HEK293 (cell line): ENCODE measurements at regions not wholly inside any gene's neighbourhood (a gene's known extent, or its start where the extent isn't known, plus 50 kb on each side); places are given as distances from the start of the nearest gene placed in this dataset.

Experiments
- BCL11A ChIP-seq: fragments of 450-650 bp; formaldehyde crosslinking; IDR thresholded peaks from 2 replicates; pipeline ENCODE4 v1.5.1; 2016; ENCODE audit warnings: low read depth, missing biosample characterization, missing genetic modification characterization
- KLF16 ChIP-seq: fragments of 450-650 bp; formaldehyde crosslinking; IDR thresholded peaks from 2 replicates; pipeline ENCODE4 v1.5.1; 2017; ENCODE audit warnings: missing biosample characterization, missing genetic modification characterization
- RBAK ChIP-seq: fragments of 450-650 bp; formaldehyde crosslinking; IDR thresholded peaks from 2 replicates; pipeline ENCODE4 v1.5.1; 2016; ENCODE audit warnings: missing biosample characterization, missing genetic modification characterization
- REPIN1 ChIP-seq: fragments of 450-650 bp; formaldehyde crosslinking; IDR thresholded peaks from 2 replicates; pipeline ENCODE4 v1.5.1; 2017; ENCODE audit warnings: missing biosample characterization, missing genetic modification characterization, low read depth
- SETDB1 ChIP-seq: IDR thresholded peaks from one replicate; pipeline ENCODE4 v1.6.1; 2017; ENCODE audit warnings: mild to moderate bottlenecking, low read length, moderate library complexity, mixed read lengths; ENCODE audit not compliant: insufficient read length
- YY1 ChIP-seq: fragments of 450-650 bp; formaldehyde crosslinking; IDR thresholded peaks from 2 replicates; pipeline ENCODE4 v1.5.1; 2018; ENCODE audit warnings: missing biosample characterization, missing genetic modification characterization
- ZBTB1 ChIP-seq: fragments of 450-650 bp; formaldehyde crosslinking; IDR thresholded peaks from 2 replicates; pipeline ENCODE4 v1.5.1; 2016; ENCODE audit warnings: missing biosample characterization, missing genetic modification characterization
- ZNF24 ChIP-seq: fragments of 450-650 bp; formaldehyde crosslinking; IDR thresholded peaks from 2 replicates; pipeline ENCODE4 v1.5.1; 2016; ENCODE audit warnings: missing biosample characterization, missing genetic modification characterization
- ZNF394 ChIP-seq: fragments of 450-650 bp; formaldehyde crosslinking; IDR thresholded peaks from 2 replicates; pipeline ENCODE4 v1.5.1; 2016; ENCODE audit warnings: missing biosample characterization, missing genetic modification characterization, mild to moderate bottlenecking, moderate library complexity, borderline replicate concordance
- ZNF621 ChIP-seq: fragments of 450-650 bp; formaldehyde crosslinking; IDR thresholded peaks from 2 replicates; pipeline ENCODE4 v1.5.1; 2017; ENCODE audit warnings: missing biosample characterization, missing genetic modification characterization
- ZNF843 ChIP-seq: fragments of 450-650 bp; formaldehyde crosslinking; IDR thresholded peaks from 2 replicates; pipeline ENCODE4 v1.5.1; 2016; ENCODE audit warnings: missing biosample characterization, missing genetic modification characterization
- TF ChIP-seq, protein P1 (sequence below): fragments of 450-650 bp; formaldehyde crosslinking; IDR thresholded peaks from 2 replicates; pipeline ENCODE4 v1.5.1; 2016; ENCODE audit warnings: missing biosample characterization, missing genetic modification characterization
- TF ChIP-seq, protein P2 (sequence below): fragments of 450-650 bp; formaldehyde crosslinking; IDR thresholded peaks from 2 replicates; pipeline ENCODE4 v1.5.1; 2016; ENCODE audit warnings: missing biosample characterization, missing genetic modification characterization
- TF ChIP-seq, protein P3 (sequence below): fragments of 450-650 bp; formaldehyde crosslinking; IDR thresholded peaks from 2 replicates; pipeline ENCODE4 v1.5.1; 2016; ENCODE audit warnings: missing biosample characterization, missing genetic modification characterization, borderline replicate concordance

DNA sequence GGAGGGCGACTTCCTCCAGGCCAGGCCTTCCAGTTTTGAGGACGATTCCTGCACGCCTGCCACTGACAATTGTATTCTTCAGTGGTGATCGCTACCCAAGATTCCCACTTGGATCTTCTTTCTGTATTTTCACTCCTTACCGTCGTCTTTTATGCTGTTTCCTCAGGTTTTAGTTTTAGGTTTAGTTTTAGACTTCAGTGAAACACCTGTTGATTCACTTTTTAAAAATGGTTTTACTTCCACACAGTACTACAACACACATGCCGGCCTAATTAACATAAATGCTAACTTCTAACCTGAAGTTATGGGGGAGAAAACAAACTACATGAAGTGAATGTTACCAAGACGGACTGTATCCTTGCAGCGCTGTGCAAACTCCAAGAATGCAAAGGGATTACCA is 530.6 kb upstream of the MGMT start:
- no peak for TF ChIP-seq SETDB1
- TF ChIP-seq, protein P1, sequence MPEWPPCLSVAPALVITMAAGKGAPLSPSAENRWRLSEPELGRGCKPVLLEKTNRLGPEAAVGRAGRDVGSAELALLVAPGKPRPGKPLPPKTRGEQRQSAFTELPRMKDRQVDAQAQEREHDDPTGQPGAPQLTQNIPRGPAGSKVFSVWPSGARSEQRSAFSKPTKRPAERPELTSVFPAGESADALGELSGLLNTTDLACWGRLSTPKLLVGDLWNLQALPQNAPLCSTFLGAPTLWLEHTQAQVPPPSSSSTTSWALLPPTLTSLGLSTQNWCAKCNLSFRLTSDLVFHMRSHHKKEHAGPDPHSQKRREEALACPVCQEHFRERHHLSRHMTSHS (tag by site-specific recombination), result no peak
- TF ChIP-seq, protein P2, sequence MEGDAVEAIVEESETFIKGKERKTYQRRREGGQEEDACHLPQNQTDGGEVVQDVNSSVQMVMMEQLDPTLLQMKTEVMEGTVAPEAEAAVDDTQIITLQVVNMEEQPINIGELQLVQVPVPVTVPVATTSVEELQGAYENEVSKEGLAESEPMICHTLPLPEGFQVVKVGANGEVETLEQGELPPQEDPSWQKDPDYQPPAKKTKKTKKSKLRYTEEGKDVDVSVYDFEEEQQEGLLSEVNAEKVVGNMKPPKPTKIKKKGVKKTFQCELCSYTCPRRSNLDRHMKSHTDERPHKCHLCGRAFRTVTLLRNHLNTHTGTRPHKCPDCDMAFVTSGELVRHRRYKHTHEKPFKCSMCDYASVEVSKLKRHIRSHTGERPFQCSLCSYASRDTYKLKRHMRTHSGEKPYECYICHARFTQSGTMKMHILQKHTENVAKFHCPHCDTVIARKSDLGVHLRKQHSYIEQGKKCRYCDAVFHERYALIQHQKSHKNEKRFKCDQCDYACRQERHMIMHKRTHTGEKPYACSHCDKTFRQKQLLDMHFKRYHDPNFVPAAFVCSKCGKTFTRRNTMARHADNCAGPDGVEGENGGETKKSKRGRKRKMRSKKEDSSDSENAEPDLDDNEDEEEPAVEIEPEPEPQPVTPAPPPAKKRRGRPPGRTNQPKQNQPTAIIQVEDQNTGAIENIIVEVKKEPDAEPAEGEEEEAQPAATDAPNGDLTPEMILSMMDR (tag by site-specific recombination), result no peak
- TF ChIP-seq ZNF24 (tag by site-specific recombination), result no peak
- TF ChIP-seq BCL11A (tag by site-specific recombination), result no peak
- TF ChIP-seq, protein P3, sequence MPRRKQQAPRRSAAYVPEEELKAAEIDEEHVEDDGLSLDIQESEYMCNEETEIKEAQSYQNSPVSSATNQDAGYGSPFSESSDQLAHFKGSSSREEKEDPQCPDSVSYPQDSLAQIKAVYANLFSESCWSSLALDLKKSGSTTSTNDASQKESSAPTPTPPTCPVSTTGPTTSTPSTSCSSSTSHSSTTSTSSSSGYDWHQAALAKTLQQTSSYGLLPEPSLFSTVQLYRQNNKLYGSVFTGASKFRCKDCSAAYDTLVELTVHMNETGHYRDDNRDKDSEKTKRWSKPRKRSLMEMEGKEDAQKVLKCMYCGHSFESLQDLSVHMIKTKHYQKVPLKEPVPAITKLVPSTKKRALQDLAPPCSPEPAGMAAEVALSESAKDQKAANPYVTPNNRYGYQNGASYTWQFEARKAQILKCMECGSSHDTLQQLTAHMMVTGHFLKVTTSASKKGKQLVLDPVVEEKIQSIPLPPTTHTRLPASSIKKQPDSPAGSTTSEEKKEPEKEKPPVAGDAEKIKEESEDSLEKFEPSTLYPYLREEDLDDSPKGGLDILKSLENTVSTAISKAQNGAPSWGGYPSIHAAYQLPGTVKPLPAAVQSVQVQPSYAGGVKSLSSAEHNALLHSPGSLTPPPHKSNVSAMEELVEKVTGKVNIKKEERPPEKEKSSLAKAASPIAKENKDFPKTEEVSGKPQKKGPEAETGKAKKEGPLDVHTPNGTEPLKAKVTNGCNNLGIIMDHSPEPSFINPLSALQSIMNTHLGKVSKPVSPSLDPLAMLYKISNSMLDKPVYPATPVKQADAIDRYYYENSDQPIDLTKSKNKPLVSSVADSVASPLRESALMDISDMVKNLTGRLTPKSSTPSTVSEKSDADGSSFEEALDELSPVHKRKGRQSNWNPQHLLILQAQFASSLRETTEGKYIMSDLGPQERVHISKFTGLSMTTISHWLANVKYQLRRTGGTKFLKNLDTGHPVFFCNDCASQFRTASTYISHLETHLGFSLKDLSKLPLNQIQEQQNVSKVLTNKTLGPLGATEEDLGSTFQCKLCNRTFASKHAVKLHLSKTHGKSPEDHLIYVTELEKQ (tag by site-specific recombination), result no peak
- no peak for TF ChIP-seq RBAK (tag by site-specific recombination)
- TF ChIP-seq KLF16, result no peak
- TF ChIP-seq ZNF394 (tag by site-specific recombination), result no peak
- no peak for TF ChIP-seq REPIN1 (tag by site-specific recombination)
- no peak for TF ChIP-seq ZNF621 (tag by site-specific recombination)
- no peak for TF ChIP-seq YY1 (tag by site-specific recombination)
- no peak for TF ChIP-seq ZNF843 (tag by site-specific recombination)
- no peak for TF ChIP-seq ZBTB1
